HL-60 (cell line): ENCODE measurements at regions not wholly inside any gene's neighbourhood (a gene's known extent, or its start where the extent isn't known, plus 50 kb on each side); places are given as distances from the start of the nearest gene placed in this dataset.

Source experiments
- GABPA ChIP-seq: IDR thresholded peaks from 2 replicates; pipeline ENCODE4 v1.6.1; 2012; ENCODE audit warnings: low read depth
- POLR2AphosphoS5 ChIP-seq: IDR thresholded peaks from 2 replicates; pipeline ENCODE4 v1.6.1; 2012; ENCODE audit warnings: low read depth
- TF ChIP-seq, protein P1 (sequence below): IDR thresholded peaks from one replicate; pipeline ENCODE4 v1.5.1; 2011; ENCODE audit warnings: low read length, control low read depth, inconsistent platforms; ENCODE audit not compliant: insufficient read depth
- TF ChIP-seq, protein P2 (sequence below): IDR thresholded peaks from 2 replicates; pipeline ENCODE4 v1.6.1; 2012; ENCODE audit warnings: low read depth; ENCODE audit not compliant: insufficient replicate concordance

DNA sequence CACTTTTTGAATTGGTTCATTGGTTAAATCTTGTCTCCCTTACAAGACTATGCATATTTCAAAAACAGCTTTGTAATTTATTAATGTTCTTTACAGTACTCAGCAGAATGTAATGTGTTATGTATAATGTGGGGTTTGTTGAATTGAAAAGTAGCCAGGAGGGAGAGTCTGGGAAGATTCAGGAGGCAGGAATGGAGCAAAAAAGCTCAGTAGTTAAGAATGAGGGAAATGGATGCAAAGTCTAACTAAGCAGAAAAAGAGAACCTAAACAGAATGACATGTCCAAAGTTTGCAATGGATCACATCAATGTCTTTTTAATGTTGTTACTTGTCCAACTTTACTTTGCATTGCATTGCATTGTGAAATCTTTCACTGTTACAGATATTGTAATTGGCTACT lies 86.5 kb upstream of the CARD18 start:
- TF ChIP-seq, protein P1, sequence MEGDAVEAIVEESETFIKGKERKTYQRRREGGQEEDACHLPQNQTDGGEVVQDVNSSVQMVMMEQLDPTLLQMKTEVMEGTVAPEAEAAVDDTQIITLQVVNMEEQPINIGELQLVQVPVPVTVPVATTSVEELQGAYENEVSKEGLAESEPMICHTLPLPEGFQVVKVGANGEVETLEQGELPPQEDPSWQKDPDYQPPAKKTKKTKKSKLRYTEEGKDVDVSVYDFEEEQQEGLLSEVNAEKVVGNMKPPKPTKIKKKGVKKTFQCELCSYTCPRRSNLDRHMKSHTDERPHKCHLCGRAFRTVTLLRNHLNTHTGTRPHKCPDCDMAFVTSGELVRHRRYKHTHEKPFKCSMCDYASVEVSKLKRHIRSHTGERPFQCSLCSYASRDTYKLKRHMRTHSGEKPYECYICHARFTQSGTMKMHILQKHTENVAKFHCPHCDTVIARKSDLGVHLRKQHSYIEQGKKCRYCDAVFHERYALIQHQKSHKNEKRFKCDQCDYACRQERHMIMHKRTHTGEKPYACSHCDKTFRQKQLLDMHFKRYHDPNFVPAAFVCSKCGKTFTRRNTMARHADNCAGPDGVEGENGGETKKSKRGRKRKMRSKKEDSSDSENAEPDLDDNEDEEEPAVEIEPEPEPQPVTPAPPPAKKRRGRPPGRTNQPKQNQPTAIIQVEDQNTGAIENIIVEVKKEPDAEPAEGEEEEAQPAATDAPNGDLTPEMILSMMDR = no peak
- TF ChIP-seq, protein P2, sequence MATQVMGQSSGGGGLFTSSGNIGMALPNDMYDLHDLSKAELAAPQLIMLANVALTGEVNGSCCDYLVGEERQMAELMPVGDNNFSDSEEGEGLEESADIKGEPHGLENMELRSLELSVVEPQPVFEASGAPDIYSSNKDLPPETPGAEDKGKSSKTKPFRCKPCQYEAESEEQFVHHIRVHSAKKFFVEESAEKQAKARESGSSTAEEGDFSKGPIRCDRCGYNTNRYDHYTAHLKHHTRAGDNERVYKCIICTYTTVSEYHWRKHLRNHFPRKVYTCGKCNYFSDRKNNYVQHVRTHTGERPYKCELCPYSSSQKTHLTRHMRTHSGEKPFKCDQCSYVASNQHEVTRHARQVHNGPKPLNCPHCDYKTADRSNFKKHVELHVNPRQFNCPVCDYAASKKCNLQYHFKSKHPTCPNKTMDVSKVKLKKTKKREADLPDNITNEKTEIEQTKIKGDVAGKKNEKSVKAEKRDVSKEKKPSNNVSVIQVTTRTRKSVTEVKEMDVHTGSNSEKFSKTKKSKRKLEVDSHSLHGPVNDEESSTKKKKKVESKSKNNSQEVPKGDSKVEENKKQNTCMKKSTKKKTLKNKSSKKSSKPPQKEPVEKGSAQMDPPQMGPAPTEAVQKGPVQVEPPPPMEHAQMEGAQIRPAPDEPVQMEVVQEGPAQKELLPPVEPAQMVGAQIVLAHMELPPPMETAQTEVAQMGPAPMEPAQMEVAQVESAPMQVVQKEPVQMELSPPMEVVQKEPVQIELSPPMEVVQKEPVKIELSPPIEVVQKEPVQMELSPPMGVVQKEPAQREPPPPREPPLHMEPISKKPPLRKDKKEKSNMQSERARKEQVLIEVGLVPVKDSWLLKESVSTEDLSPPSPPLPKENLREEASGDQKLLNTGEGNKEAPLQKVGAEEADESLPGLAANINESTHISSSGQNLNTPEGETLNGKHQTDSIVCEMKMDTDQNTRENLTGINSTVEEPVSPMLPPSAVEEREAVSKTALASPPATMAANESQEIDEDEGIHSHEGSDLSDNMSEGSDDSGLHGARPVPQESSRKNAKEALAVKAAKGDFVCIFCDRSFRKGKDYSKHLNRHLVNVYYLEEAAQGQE = no peak
- TF ChIP-seq POLR2AphosphoS5 (no peak), GABPA (no peak)
